ENCODE measurements at regions not wholly inside any gene's neighbourhood (a gene's known extent, or its start where the extent isn't known, plus 50 kb on each side); places are given as distances from the start of the nearest gene placed in this dataset.

- TF ChIP-seq, protein P1, sequence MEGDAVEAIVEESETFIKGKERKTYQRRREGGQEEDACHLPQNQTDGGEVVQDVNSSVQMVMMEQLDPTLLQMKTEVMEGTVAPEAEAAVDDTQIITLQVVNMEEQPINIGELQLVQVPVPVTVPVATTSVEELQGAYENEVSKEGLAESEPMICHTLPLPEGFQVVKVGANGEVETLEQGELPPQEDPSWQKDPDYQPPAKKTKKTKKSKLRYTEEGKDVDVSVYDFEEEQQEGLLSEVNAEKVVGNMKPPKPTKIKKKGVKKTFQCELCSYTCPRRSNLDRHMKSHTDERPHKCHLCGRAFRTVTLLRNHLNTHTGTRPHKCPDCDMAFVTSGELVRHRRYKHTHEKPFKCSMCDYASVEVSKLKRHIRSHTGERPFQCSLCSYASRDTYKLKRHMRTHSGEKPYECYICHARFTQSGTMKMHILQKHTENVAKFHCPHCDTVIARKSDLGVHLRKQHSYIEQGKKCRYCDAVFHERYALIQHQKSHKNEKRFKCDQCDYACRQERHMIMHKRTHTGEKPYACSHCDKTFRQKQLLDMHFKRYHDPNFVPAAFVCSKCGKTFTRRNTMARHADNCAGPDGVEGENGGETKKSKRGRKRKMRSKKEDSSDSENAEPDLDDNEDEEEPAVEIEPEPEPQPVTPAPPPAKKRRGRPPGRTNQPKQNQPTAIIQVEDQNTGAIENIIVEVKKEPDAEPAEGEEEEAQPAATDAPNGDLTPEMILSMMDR (IDR thresholded peaks at IDR 0.05) = no peak
- TF ChIP-seq POLR2A (IDR thresholded peaks at IDR 0.05; ENCODE audit: low read depth) (no peak), EP300 (IDR thresholded peaks at IDR 0.05) (no peak), POLR2AphosphoS5 (IDR thresholded peaks at IDR 0.05) (no peak)
Observed at GRCh38 chr5:82622205-82622604, 344.1 kb upstream of the RPS23 start.
